Aorta (tissue), 5 donors: ENCODE measurements at regions not wholly inside any gene's neighbourhood (a gene's known extent, or its start where the extent isn't known, plus 50 kb on each side); places are given as distances from the start of the nearest gene placed in this dataset.
"Not testable (repeated sequence)": the region's sequence is repeated elsewhere in the genome, so short reads cannot be mapped to it uniquely, and the experiment has no call there.

Experiments used
- ATAC-seq: fragments of 200-7000 bp; cut with Tn5 transposase; one replicate; pipeline ENCODE4 v1.9.1; 2022; ENCODE audit warnings: moderate library complexity; ENCODE audit not compliant: low FRiP score
- DNase-seq, 2 donors: peaks; one replicate each; pipeline ENCODE4 v3.0.0-alpha.2; 2020
- H3K27ac ChIP-seq, 2 donors: one replicate each; pipeline ENCODE4 v1.5.1; 2013; ENCODE audit warnings: low read length in 2 of 2, mild to moderate bottlenecking in 2 of 2, moderate library complexity in 2 of 2, control low read depth in 1 of 2, inconsistent platforms in 1 of 2, low read depth in 1 of 2
- H3K27me3 ChIP-seq, 2 donors: one replicate each; pipeline ENCODE4 v1.6.1; 2013; ENCODE audit warnings: control low read depth in 1 of 2, low read length in 1 of 2, mild to moderate bottlenecking in 1 of 2, moderate library complexity in 1 of 2; ENCODE audit not compliant: insufficient read depth in 2 of 2, control insufficient read depth in 1 of 2
- H3K36me3 ChIP-seq, 2 donors: one replicate each; pipeline ENCODE4 v1.6.1; 2013; ENCODE audit warnings: control low read depth in 1 of 2, low read length in 1 of 2, mild to moderate bottlenecking in 1 of 2; ENCODE audit not compliant: insufficient read depth in 2 of 2, control insufficient read depth in 1 of 2
- H3K4me1 ChIP-seq, 2 donors: one replicate each; pipeline ENCODE4 v1.6.1; 2013; ENCODE audit warnings: low read length in 2 of 2, control low read depth in 1 of 2, mild to moderate bottlenecking in 1 of 2, moderate library complexity in 1 of 2; ENCODE audit not compliant: insufficient read depth in 2 of 2, control insufficient read depth in 1 of 2
- H3K4me3 ChIP-seq, 2 donors: one replicate each; pipeline ENCODE4 v1.5.1; 2013; ENCODE audit warnings: low read length in 2 of 2, control low read depth in 1 of 2, mild to moderate bottlenecking in 1 of 2
- H3K9me3 ChIP-seq: one replicate; pipeline ENCODE4 v1.6.1; 2013; ENCODE audit warnings: mild to moderate bottlenecking, low read length; ENCODE audit not compliant: control insufficient read depth
- WGBS, 2 donors: extraction: QIAGEN DNeasy Blood & Tissue Kit; methylation state at CpG; one replicate each; pipeline ENCODE4 v1.1.7; 2013; 5-methylcytosine and 5-hydroxymethylcytosine counted together
- intact Hi-C, 2 donors: fragments of 100-400 bp; cut with DNase I; formaldehyde crosslinking; loops; one replicate each; pipeline versions ENCODE4 v1.14.2 to v1.15.0; 2022
- donor health status: healthy with polysubstance abuse.
- donor health status: Bipolar disorder and iron deficiency.
- donor health status: DM: no; HTN: no; CAD: no.
- donor health status: DM: no; HTN: no; CAD: no.
- donor health status: DM: yes; HTN: yes; CAD: no.

- intact Hi-C loops, H3K36me3 ChIP-seq: not testable (repeated sequence)
Observed at GRCh38 chr1:83246780-83247179, 752.2 kb downstream of the TTLL7 start.

DNA sequence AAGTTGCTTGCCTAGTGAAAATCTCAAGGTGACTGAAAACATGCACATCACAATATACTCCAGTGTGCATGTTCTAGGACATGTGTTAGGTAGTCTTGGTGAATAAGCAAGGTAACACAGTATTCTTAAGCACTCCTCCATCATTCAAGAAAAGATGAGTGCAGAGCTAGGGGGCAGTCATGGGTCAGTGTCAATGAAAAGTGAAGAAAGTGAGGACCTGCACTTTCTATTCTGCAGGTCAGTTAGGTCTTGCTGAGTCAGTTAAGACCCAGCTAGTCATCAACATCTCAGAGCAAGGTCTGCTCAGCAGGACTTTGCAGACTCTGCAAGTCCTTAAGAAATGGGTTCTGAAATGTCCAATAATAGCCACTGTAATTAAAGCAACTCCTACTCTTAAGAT, 754.1 kb downstream of the TTLL7 start:
- intact Hi-C loops, H3K27me3 ChIP-seq, H3K27ac ChIP-seq, DNase-seq, H3K4me1 ChIP-seq, H3K9me3 ChIP-seq, ATAC-seq, H3K36me3 ChIP-seq, H3K4me3 ChIP-seq: not testable (repeated sequence)

More at GRCh38 chr1:83246780-83247179, 752.2 kb downstream of the TTLL7 start:
- not testable (repeated sequence) for ATAC-seq, DNase-seq, H3K4me3 ChIP-seq, H3K9me3 ChIP-seq, H3K27me3 ChIP-seq, H3K4me1 ChIP-seq, H3K27ac ChIP-seq
- 97% methylated on average over 3 of the region's 3 CpGs for WGBS, 2 donors

DNA sequence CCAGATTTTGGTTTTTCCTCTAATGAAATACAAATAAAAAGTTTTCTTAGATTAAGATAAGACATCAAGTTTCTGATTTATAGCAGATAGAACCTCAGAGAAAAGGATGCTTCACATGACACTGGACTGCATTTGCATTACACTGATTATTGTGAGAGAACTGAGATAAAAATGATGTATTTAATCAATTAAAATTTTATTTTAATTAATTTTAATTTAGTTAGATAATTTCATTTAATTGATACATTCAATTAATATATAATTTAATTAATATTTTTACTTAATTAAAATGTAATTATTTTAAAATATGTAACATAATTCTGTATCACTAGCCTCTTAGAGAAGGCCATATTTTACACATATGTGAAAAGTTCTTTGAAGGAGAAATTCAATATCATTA, 759.4 kb downstream of the TTLL7 start:
- H3K4me3 ChIP-seq, ATAC-seq, H3K36me3 ChIP-seq, H3K27me3 ChIP-seq, H3K9me3 ChIP-seq, H3K27ac ChIP-seq, H3K4me1 ChIP-seq, DNase-seq, intact Hi-C loops: not testable (repeated sequence)

DNA sequence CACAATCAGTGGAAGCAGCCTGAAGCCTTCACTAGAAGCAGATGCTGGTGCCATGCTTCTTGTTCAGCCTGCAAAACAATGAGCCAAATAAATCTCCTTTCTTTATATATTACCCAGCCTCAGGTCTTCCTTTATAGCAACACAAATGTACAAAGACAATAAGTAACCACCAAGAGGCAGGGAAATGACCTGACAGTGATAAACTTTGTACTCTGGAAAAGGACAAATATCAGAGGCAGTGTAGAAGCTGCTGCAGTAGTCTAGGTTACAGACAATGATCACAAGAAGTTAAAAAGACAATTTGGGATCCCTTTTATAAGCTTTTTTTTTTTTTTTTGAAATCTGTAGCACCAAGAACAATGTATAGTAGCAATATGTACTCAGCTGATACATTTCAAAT, 760.3 kb downstream of the TTLL7 start:
- H3K36me3 ChIP-seq, ATAC-seq, intact Hi-C loops, H3K27me3 ChIP-seq, H3K9me3 ChIP-seq, H3K4me3 ChIP-seq, H3K27ac ChIP-seq, H3K4me1 ChIP-seq, DNase-seq: not testable (repeated sequence)

- H3K4me3 ChIP-seq, ATAC-seq, H3K9me3 ChIP-seq, H3K27ac ChIP-seq, H3K4me1 ChIP-seq, H3K36me3 ChIP-seq, DNase-seq, H3K27me3 ChIP-seq, intact Hi-C loops: not testable (repeated sequence)
Observed at GRCh38 chr1:83219788-83220187, 779.1 kb downstream of the TTLL7 start.

DNA sequence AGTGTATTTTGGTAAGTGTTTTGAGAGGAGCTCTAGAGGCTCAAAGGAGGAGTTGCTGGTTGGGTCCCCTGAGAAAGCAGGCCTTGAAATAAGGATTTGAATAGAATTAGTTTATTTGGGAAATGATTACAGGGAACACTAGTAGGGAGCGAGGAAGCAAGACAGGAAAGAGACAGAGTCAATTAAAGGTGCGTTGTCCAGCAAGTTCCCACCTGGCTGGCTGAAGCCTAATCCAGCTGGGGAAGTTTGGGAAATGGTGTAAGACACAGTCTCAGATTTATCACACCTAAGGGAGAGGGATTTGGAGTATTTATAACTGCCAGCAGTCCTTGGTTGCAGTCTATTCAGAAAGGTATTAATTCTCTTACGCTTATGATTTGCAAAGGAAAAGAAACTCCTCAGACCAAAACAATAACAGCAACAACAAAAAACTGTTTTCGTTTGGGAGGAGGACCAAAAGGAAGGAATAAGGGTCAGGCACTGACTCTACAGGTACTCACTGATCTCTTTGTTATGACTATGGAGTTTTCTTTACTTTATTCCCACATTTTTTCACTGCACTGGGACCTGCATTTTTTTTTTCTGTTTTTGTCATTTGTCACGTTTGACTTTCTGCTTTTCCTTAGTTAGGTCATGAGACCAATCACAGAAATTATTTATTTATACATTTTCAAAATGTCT, 780.8 kb downstream of the TTLL7 start:
- WGBS, 2 donors = 85 to 86% methylated on average over 5 of the region's 5 CpGs
- intact Hi-C loops = not testable (repeated sequence)

DNA sequence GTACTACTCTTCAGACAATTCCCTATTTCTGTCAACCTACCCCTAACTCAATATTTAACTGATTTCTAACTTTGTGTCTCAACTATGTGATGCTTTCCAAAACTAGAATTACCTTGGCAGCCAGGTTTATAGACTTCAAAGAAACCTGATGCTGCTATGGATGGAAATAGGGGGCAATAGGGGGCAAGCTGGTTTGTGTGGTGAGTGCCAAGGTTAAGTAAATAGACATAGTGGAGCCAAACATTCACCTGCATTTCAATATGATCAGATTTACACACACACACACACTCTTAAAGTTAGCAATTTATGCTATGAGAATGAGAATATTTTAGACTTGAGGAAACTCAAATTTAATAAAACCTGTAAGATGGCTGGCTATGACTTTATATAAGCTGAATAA, 784.6 kb downstream of the TTLL7 start:
- H3K27ac ChIP-seq, DNase-seq, ATAC-seq, intact Hi-C loops, H3K4me1 ChIP-seq, H3K9me3 ChIP-seq, H3K4me3 ChIP-seq, H3K27me3 ChIP-seq, H3K36me3 ChIP-seq: not testable (repeated sequence)

More for the DNA sequence above, 780.8 kb downstream of the TTLL7 start:
- H3K9me3 ChIP-seq, DNase-seq, H3K27ac ChIP-seq, H3K4me3 ChIP-seq, ATAC-seq, H3K36me3 ChIP-seq, H3K4me1 ChIP-seq, H3K27me3 ChIP-seq: not testable (repeated sequence)

DNA sequence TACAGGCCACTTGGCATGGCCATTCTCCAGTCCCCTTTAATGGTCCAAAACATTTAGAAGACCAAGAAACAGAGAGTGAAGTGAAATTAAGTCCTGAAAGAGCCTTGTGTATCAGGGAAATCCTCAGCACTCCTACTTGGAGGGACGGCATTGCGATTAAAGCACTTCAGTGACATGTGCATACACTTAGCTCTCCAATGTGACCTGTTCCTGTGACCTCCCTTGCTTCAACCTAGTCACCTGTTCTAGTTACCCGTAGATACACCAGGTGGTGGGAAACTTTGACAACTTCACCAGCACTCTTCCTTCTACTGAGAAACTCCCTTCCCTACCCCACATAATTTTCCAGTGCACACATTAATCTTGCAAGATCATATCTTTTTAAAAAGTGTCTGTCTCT, 785.3 kb downstream of the TTLL7 start:
- 100% methylated on average over 2 to 3 of the region's 3 CpGs for whole genome bisulfite sequencing, 2 donors
- DNase-seq, H3K4me1 ChIP-seq, H3K27ac ChIP-seq, H3K9me3 ChIP-seq, H3K36me3 ChIP-seq, intact Hi-C loops, ATAC-seq, H3K27me3 ChIP-seq, H3K4me3 ChIP-seq: not testable (repeated sequence)

- H3K4me3 ChIP-seq, ATAC-seq, H3K36me3 ChIP-seq, H3K27ac ChIP-seq, H3K27me3 ChIP-seq, DNase-seq, intact Hi-C loops, H3K9me3 ChIP-seq, H3K4me1 ChIP-seq: not testable (repeated sequence)
Observed at GRCh38 chr1:83212033-83212432, 786.9 kb downstream of the TTLL7 start.
